IMR-90 (cell line): ENCODE measurements at regions not wholly inside any gene's neighbourhood (a gene's known extent, or its start where the extent isn't known, plus 50 kb on each side); places are given as distances from the start of the nearest gene placed in this dataset.

Experiments used
- ATAC-seq: fragments of 200-7000 bp; cut with Tn5 transposase; 2 replicates; pipeline ENCODE4 v1.9.1; 2020; ENCODE audit warnings: low read depth, mild to moderate bottlenecking, moderate library complexity
- BruUV-seq: library from RNA; stranded (reverse); fragments of 400-500 nt; replicated peaks from 2 replicates; lab custom pipeline; 2021; lab: Mats Ljungman, UMichigan
- CTCF ChIA-PET: fragments of 300-600 bp; formaldehyde crosslinking; extraction: SDS; loops from one replicate; lab custom pipeline; 2021; ENCODE audit warnings: antibody characterized with exemption; lab: Yijun Ruan, JAX
- POLR2A ChIA-PET: fragments of 300-600 bp; sonication (Branson Sonifier 250); formaldehyde crosslinking; loops from one replicate; lab custom pipeline; 2022; ENCODE audit warnings: antibody characterized with exemption; ENCODE audit not compliant: unreplicated experiment; lab: Charles Lee
- DNase-seq: peaks from one replicate; pipeline ENCODE4 v3.0.0; 2013
- H2AFZ ChIP-seq: replicated peaks from 2 replicates; pipeline ENCODE3; 2013; ENCODE audit warnings: low read length, mild to moderate bottlenecking; ENCODE audit not compliant: poor library complexity
- H2AK5ac ChIP-seq: 2 replicates; pipeline ENCODE4 v1.6.1; 2013; ENCODE audit warnings: low read depth, low read length, inconsistent platforms
- H2AK9ac ChIP-seq: replicated peaks from 2 replicates; pipeline ENCODE3; 2013; ENCODE audit warnings: mild to moderate bottlenecking, low read depth, low read length, moderate library complexity; ENCODE audit not compliant: poor library complexity
- H2BK120ac ChIP-seq: 2 replicates; pipeline ENCODE4 v1.6.1; 2013; ENCODE audit warnings: low read depth, low read length, inconsistent platforms
- H2BK15ac ChIP-seq: 3 replicates; pipeline ENCODE4 v1.6.1; 2013; ENCODE audit warnings: low read depth, low read length, inconsistent platforms
- H2BK20ac ChIP-seq: 2 replicates; pipeline ENCODE4 v1.6.1; 2013; ENCODE audit warnings: low read depth, mild to moderate bottlenecking, inconsistent platforms, low read length, moderate library complexity
- H2BK5ac ChIP-seq: 2 replicates; pipeline ENCODE4 v1.6.1; 2013; ENCODE audit warnings: mild to moderate bottlenecking, low read depth, low read length, inconsistent platforms; ENCODE audit not compliant: poor library complexity, severe bottlenecking
- H3K14ac ChIP-seq: replicated peaks from 2 replicates; pipeline ENCODE4 v1.6.1; 2013; ENCODE audit warnings: low read depth, low read length, inconsistent platforms
- H3K18ac ChIP-seq: 2 replicates; pipeline ENCODE4 v1.6.1; 2013; ENCODE audit warnings: low read depth, low read length, control low read depth
- H3K23ac ChIP-seq: 2 replicates; pipeline ENCODE4 v1.6.1; 2013; ENCODE audit warnings: low read depth, low read length, inconsistent platforms
- H3K27ac ChIP-seq: 2 replicates; pipeline ENCODE4 v1.5.1; 2013; ENCODE audit warnings: mild to moderate bottlenecking, control low read depth, low read length; ENCODE audit not compliant: insufficient read depth
- H3K27me3 ChIP-seq: 2 replicates; pipeline ENCODE4 v1.6.1; 2013; ENCODE audit warnings: low read length; ENCODE audit not compliant: control insufficient read depth, insufficient read depth
- H3K36me3 ChIP-seq: 2 replicates; pipeline ENCODE4 v1.6.1; 2013; ENCODE audit warnings: low read length, mixed read lengths; ENCODE audit not compliant: control insufficient read depth, insufficient read depth
- H3K4ac ChIP-seq: 2 replicates; pipeline ENCODE4 v1.6.1; 2013; ENCODE audit warnings: low read depth, low read length, inconsistent platforms
- H3K4me1 ChIP-seq: 2 replicates; pipeline ENCODE4 v1.6.1; 2013; ENCODE audit warnings: low read length, mixed read lengths; ENCODE audit not compliant: control insufficient read depth, insufficient read depth
- H3K4me2 ChIP-seq: 2 replicates; pipeline ENCODE4 v1.6.1; 2013; ENCODE audit warnings: low read depth, mild to moderate bottlenecking, control low read depth, low read length, moderate library complexity
- H3K4me3 ChIP-seq: 2 replicates; pipeline ENCODE4 v1.5.1; 2013; ENCODE audit warnings: low read depth, mild to moderate bottlenecking, control low read depth, low read length, moderate library complexity; ENCODE audit not compliant: insufficient read depth
- H3K56ac ChIP-seq: 2 replicates; pipeline ENCODE4 v1.6.1; 2013; ENCODE audit warnings: low read length, inconsistent platforms; ENCODE audit not compliant: insufficient read depth; ENCODE audit errors: extremely low read depth
- H3K79me1 ChIP-seq, 2 experiments: 2 replicates each; pipeline ENCODE4 v1.6.1; 2013; ENCODE audit warnings: low read length in 2 of 2, inconsistent platforms in 1 of 2, low read depth in 1 of 2
- H3K9ac ChIP-seq: 2 replicates; pipeline ENCODE4 v1.6.1; 2013; ENCODE audit warnings: low read depth, low read length, control low read depth
- H3K9me1 ChIP-seq: 2 replicates; pipeline ENCODE4 v1.6.1; 2013; ENCODE audit warnings: low read length, inconsistent platforms; ENCODE audit not compliant: insufficient read depth
- H3K9me3 ChIP-seq: 2 replicates; pipeline ENCODE4 v1.6.1; 2013; ENCODE audit warnings: low read length; ENCODE audit not compliant: control insufficient read depth, insufficient read depth
- H4K20me1 ChIP-seq: 2 replicates; pipeline ENCODE4 v1.6.1; 2013; ENCODE audit warnings: low read length, inconsistent platforms; ENCODE audit not compliant: insufficient read depth
- H4K5ac ChIP-seq: 2 replicates; pipeline ENCODE4 v1.6.1; 2013; ENCODE audit warnings: mild to moderate bottlenecking, low read depth, low read length, control low read depth
- H4K8ac ChIP-seq, 2 experiments: 2 replicates each; pipeline ENCODE4 v1.6.1; 2013; ENCODE audit warnings: low read depth in 2 of 2, low read length in 2 of 2, control low read depth in 1 of 2, inconsistent platforms in 1 of 2
- H4K91ac ChIP-seq: 2 replicates; pipeline ENCODE4 v1.6.1; 2013; ENCODE audit warnings: low read depth, low read length, inconsistent platforms; ENCODE audit not compliant: insufficient read depth
- BHLHE40 ChIP-seq: fragments of 150-350 bp; IDR thresholded peaks from 2 replicates; pipeline ENCODE4 v1.6.1; 2016; ENCODE audit warnings: mild to moderate bottlenecking, low read depth, low read length
- CEBPB ChIP-seq: IDR thresholded peaks from 2 replicates; pipeline ENCODE4 v1.6.1; 2012; ENCODE audit warnings: low read depth, low read length, improper control_type of control experiment
- CTCF ChIP-seq: conservative IDR thresholded peaks from 2 replicates; pipeline ENCODE4 v1.5.1; 2012; ENCODE audit warnings: mild to moderate bottlenecking, low read depth, low read length, improper control_type of control experiment
- MAFK ChIP-seq: IDR thresholded peaks from 2 replicates; pipeline ENCODE4 v1.6.1; 2012; ENCODE audit warnings: low read depth, low read length, improper control_type of control experiment
- MAZ ChIP-seq: IDR thresholded peaks from 2 replicates; pipeline ENCODE4 v1.6.1; 2012; ENCODE audit warnings: low read depth, mild to moderate bottlenecking, low read length, improper control_type of control experiment, moderate library complexity, borderline replicate concordance
- POLR2A ChIP-seq: IDR thresholded peaks from 2 replicates; pipeline ENCODE4 v1.6.1; 2012; ENCODE audit warnings: mild to moderate bottlenecking, low read depth, low read length
- SMC3 ChIP-seq: fragments of 150-350 bp; IDR thresholded peaks from 2 replicates; pipeline ENCODE4 v1.6.1; 2016; ENCODE audit warnings: low read depth, mild to moderate bottlenecking, antibody characterized with exemption, low read length, moderate library complexity
- WGBS, 2 experiments: methylation state at CpG; one replicate each; pipeline versions ENCODE4 v1.1.5 to v1.1.7; 2013; ENCODE audit warnings: missing lambda C conversion rate in 2 of 2; ENCODE audit not compliant: insufficient read length in 1 of 2; ENCODE audit errors: extremely low coverage in 2 of 2; 5-methylcytosine and 5-hydroxymethylcytosine counted together
- dilution Hi-C: fragments of 300-500 bp; cut with HindIII; formaldehyde crosslinking; loops from one replicate; pipeline ENCODE4 v1.14.3; 2018; ENCODE audit warnings: low sequenced_read_pairs; ENCODE audit not compliant: unreplicated experiment
- in situ Hi-C: fragments of 300-500 bp; cut with MboI; formaldehyde crosslinking; loops from 3 replicates; pipeline ENCODE4 v1.14.3; 2019; ENCODE audit warnings: low sequenced_read_pairs, inconsistent platforms, mixed read lengths
- intact Hi-C: fragments of 100-400 bp; cut with micrococcal nuclease; formaldehyde crosslinking; loops from 2 replicates; pipeline ENCODE4 v1.10.0; 2022
- TF ChIP-seq, protein P1 (sequence below): fragments of 150-350 bp; IDR thresholded peaks from 2 replicates; pipeline ENCODE4 v1.6.1; 2016; ENCODE audit warnings: low read depth, mild to moderate bottlenecking, low read length, moderate library complexity, borderline replicate concordance

DNA sequence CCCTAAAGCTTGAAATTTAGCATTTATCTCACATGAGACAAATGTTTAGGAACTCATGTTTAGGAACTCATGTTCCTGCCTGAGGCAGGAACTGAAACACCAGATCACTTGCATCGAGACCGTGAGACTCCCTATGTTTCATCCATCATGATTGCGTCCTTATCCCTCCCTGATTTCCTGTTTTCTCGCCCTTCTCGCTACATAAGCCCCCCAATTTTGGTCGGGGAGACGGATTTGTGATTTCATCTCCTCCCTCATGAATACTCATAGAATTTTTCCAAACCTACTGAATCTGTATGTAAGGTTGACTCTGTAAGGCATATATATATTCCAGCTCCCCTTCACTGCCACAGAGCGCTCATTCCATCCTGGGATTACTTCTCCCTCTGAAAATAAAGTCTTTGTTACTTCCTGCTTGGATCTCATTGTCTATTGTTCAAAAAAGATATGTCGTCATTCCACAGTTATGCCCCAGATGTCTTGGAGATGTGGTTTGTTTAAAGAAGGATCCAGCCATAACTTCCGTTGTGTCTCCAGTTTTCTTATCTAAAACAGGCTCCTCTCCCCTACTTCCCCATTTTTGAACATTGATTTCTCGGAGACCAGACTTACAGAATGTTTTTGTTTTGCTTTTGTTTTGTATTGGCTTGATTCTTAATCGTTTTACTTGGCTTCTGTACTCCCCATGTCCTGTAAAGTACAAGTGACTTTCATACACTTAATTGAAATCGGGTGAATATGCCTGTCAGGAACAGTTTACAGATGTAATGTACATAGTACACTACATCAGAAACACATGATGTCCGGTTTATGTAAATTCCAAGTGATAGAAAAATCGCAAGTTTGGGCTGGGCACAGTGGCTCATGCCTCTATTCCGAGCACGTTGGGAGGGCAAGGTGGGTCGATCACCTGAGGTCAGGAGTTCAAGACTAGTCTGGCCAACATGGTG, 118.7 kb downstream of the HFE start:
- H3K4me1 ChIP-seq, result no peaks in the 10 kb centered on the region
- H3K9ac ChIP-seq, result peak overlapping the region; percentile 96
- H3K27me3 ChIP-seq, result no peaks in the 10 kb centered on the region
- peak overlapping the region; percentile 78 to 85 for H4K8ac ChIP-seq
- peak overlapping the region; percentile 83 for H3K56ac ChIP-seq
- H2AK5ac ChIP-seq, result peak overlapping the region; percentile 59; the same call in 1 of the 2 replicates
- H3K9me3 ChIP-seq, result no peaks in the 10 kb centered on the region
- peak overlapping the region; percentile 95 for H3K23ac ChIP-seq
- H4K91ac ChIP-seq, result peak overlapping the region; percentile 61
- ATAC-seq, result peak; percentile 30
- peak overlapping the region; percentile 31 for H2BK20ac ChIP-seq
- H3K4ac ChIP-seq, result peak overlapping the region; percentile 91
- H3K14ac ChIP-seq, result peak overlapping the region; percentile 92
- H3K18ac ChIP-seq, result peak overlapping the region; percentile 96
- peak overlapping the region; percentile 94 for H2BK5ac ChIP-seq
- no peak overlapping the region for H2AFZ ChIP-seq
- TF ChIP-seq MAZ (no peak), SMC3 (no peak), BHLHE40 (no peak), CEBPB (peak; percentile 66), MAFK (no peak), POLR2A (peak; percentile 86), CTCF (no peak)
- TF ChIP-seq, protein P1, sequence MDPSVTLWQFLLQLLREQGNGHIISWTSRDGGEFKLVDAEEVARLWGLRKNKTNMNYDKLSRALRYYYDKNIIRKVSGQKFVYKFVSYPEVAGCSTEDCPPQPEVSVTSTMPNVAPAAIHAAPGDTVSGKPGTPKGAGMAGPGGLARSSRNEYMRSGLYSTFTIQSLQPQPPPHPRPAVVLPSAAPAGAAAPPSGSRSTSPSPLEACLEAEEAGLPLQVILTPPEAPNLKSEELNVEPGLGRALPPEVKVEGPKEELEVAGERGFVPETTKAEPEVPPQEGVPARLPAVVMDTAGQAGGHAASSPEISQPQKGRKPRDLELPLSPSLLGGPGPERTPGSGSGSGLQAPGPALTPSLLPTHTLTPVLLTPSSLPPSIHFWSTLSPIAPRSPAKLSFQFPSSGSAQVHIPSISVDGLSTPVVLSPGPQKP, result no peak
- intact Hi-C loops, result loop anchor here (1.0 to 2.0 kb wide), 2 partner anchors 10 to 45 kb away; a partner anchor contains a TSS
- H3K79me1 ChIP-seq, result peaks cover 0 to 5% of the 10 kb centered on the region in 2 experiments; a peak in 2 of 4 replicates
- H3K27ac ChIP-seq, result peak overlapping the region; percentile 95
- H3K4me2 ChIP-seq, result peak overlapping the region; percentile 96
- dilution Hi-C loops, result no loop called here
- POLR2A ChIA-PET, result interaction anchor here (0.5 to 2.2 kb wide), 6 partner anchors 8 to 1666 kb away, joined by 3 to 22 read pairs (median 4); a partner anchor contains a TSS
- peak overlapping the region; percentile 63; the same call in 2 of the 3 replicates for H2BK15ac ChIP-seq
- peak overlapping the region; percentile 80 for H2AK9ac ChIP-seq
- peak overlapping the region; percentile 79 for H2BK120ac ChIP-seq
- peak overlapping the region; percentile 88 for H3K4me3 ChIP-seq
- DNase-seq, result peak; percentile 91
- H4K20me1 ChIP-seq, result no peaks in the 10 kb centered on the region
- CTCF ChIA-PET, result no interaction called here
- WGBS, 2 experiments, result 0% methylated on average over 1 of the region's 18 CpGs; no CpG with 5 or more reads in 1 of the 2 experiments
- no peaks in the 10 kb centered on the region for H3K9me1 ChIP-seq
- BruUV-seq, result no TSS peak
- no peaks in the 10 kb centered on the region for H3K36me3 ChIP-seq
- peak overlapping the region; percentile 98 for H4K5ac ChIP-seq
- in situ Hi-C loops, result loop anchor here (25.0 kb wide), 1 partner anchor 1631 kb away; a partner anchor contains a TSS
